H1 (cell line): ENCODE measurements at regions not wholly inside any gene's neighbourhood (a gene's known extent, or its start where the extent isn't known, plus 50 kb on each side); places are given as distances from the start of the nearest gene placed in this dataset.

Source experiments
- CTCF ChIA-PET: fragments of 300-600 bp; sonication (Branson Sonifier 250); formaldehyde crosslinking; loops from one replicate; lab custom pipeline; 2021; ENCODE audit not compliant: partially characterized antibody; lab: Charles Lee
- POLR2A ChIA-PET: fragments of 300-600 bp; sonication (Branson Sonifier 250); formaldehyde crosslinking; loops from one replicate; lab custom pipeline; 2021; ENCODE audit warnings: inconsistent platforms; ENCODE audit not compliant: partially characterized antibody; lab: Charles Lee
- DNase-seq, 2 experiments: peaks; one replicate each; pipeline versions ENCODE4 v3.0.0 to v3.0.0-alpha.2; 2010 to 2022; ENCODE audit warnings: low spot score in 2 of 2, low read depth in 1 of 2, mixed read lengths in 1 of 2
- FAIRE-seq: peaks from 2 replicates; lab custom pipeline; 2011; peaks lifted over from hg19 to GRCh38; lab: Jason Lieb, UNC
- H2AFZ ChIP-seq: 2 replicates; pipeline ENCODE4 v1.8.1; 2012; ENCODE audit warnings: low read length, inconsistent platforms
- H2AK5ac ChIP-seq: 2 replicates; pipeline ENCODE4 v1.6.1; 2013; ENCODE audit warnings: low read depth, low read length
- H2BK120ac ChIP-seq: replicated peaks from 2 replicates; pipeline ENCODE3; 2013; ENCODE audit warnings: low read depth, low read length, inconsistent platforms
- H2BK12ac ChIP-seq: 2 replicates; pipeline ENCODE4 v1.6.1; 2013; ENCODE audit warnings: low read depth, low read length
- H2BK15ac ChIP-seq: 2 replicates; pipeline ENCODE4 v1.6.1; 2013; ENCODE audit warnings: low read length
- H2BK20ac ChIP-seq: 2 replicates; pipeline ENCODE4 v1.6.1; 2013; ENCODE audit warnings: low read length
- H2BK5ac ChIP-seq: 2 replicates; pipeline ENCODE4 v1.6.1; 2013; ENCODE audit warnings: low read depth, low read length
- H3K14ac ChIP-seq: 2 replicates; pipeline ENCODE4 v1.6.1; 2013; ENCODE audit warnings: inconsistent platforms; ENCODE audit not compliant: insufficient read length
- H3K18ac ChIP-seq: 2 replicates; pipeline ENCODE4 v1.6.1; 2013; ENCODE audit warnings: low read length; ENCODE audit errors: extremely low read depth
- H3K23ac ChIP-seq: 2 replicates; pipeline ENCODE4 v1.6.1; 2013; ENCODE audit warnings: inconsistent platforms; ENCODE audit not compliant: insufficient read length
- H3K23me2 ChIP-seq: 2 replicates; pipeline ENCODE4 v1.6.1; 2013; ENCODE audit warnings: low read depth, low read length
- H3K27ac ChIP-seq: 2 replicates; pipeline ENCODE4 v1.6.1; 2011; ENCODE audit warnings: low read depth, low read length, inconsistent platforms
- H3K27me3 ChIP-seq, 4 experiments: replicated peaks in 1 of 4; 1 replicate in 1 of 4; 2 replicates in 3 of 4; pipeline versions ENCODE4 v1.6.1 to v1.8.1; 2011 to 2013; ENCODE audit warnings: low read length in 3 of 4, mild to moderate bottlenecking in 3 of 4, inconsistent platforms in 2 of 4, mixed read lengths in 2 of 4, moderate library complexity in 1 of 4; ENCODE audit not compliant: control insufficient read depth in 3 of 4, insufficient read depth in 3 of 4; ENCODE audit errors: extremely low read depth in 1 of 4
- H3K36me3 ChIP-seq, 4 experiments: 2 replicates each; pipeline versions ENCODE4 v1.6.1 to v1.8.1; 2011 to 2013; ENCODE audit warnings: mild to moderate bottlenecking in 4 of 4, low read length in 3 of 4, moderate library complexity in 2 of 4, control low read depth in 1 of 4, inconsistent platforms in 1 of 4; ENCODE audit not compliant: insufficient read depth in 4 of 4, control insufficient read depth in 2 of 4
- H3K4ac ChIP-seq: replicated peaks from 2 replicates; pipeline ENCODE3; 2013; ENCODE audit warnings: low read length, low read depth, mixed read lengths, inconsistent platforms; ENCODE audit not compliant: insufficient read length
- H3K4me1 ChIP-seq, 4 experiments: replicated peaks in 1 of 4; 1 replicate in 1 of 4; 2 replicates in 3 of 4; pipeline versions ENCODE4 v1.6.1 to v1.8.1; 2011 to 2013; ENCODE audit warnings: low read length in 3 of 4, inconsistent platforms in 2 of 4, mixed read lengths in 1 of 4; ENCODE audit not compliant: insufficient read depth in 4 of 4, control insufficient read depth in 3 of 4
- H3K4me2 ChIP-seq, 2 experiments: 2 replicates each; pipeline versions ENCODE4 v1.6.1 to v1.8.1; 2011 to 2013; ENCODE audit warnings: low read depth in 2 of 2, low read length in 2 of 2, control low read depth in 1 of 2, inconsistent platforms in 1 of 2, mild to moderate bottlenecking in 1 of 2; ENCODE audit not compliant: insufficient read depth in 1 of 2
- H3K4me3 ChIP-seq, 4 experiments: fragments of 200-600, 300-600 bp in 1 of 4; sonication (generic), shearing (Covaris generic), sonication (Bioruptor Twin) in 1 of 4; 2 replicates each; pipeline versions ENCODE4 v1.5.1 to v1.8.1; 2011 to 2016; ENCODE audit warnings: low read length in 4 of 4, low read depth in 3 of 4, control low read depth in 2 of 4, inconsistent platforms in 2 of 4, mild to moderate bottlenecking in 2 of 4, mixed read lengths in 1 of 4, moderate library complexity in 1 of 4; ENCODE audit not compliant: insufficient read depth in 2 of 4; ENCODE audit errors: extremely low read depth in 1 of 4
- H3K56ac ChIP-seq: replicated peaks from 2 replicates; pipeline ENCODE3; 2013; ENCODE audit warnings: low read depth, mild to moderate bottlenecking, mixed read lengths, low read length, inconsistent platforms; ENCODE audit not compliant: insufficient read length
- H3K79me1 ChIP-seq: 2 replicates; pipeline ENCODE4 v1.6.1; 2013; ENCODE audit warnings: low read depth, low read length, control low read depth
- H3K79me2 ChIP-seq, 2 experiments: 2 replicates each; pipeline versions ENCODE4 v1.6.1 to v1.8.1; 2012 to 2013; ENCODE audit warnings: low read length in 2 of 2, mild to moderate bottlenecking in 2 of 2, inconsistent platforms in 1 of 2; ENCODE audit not compliant: insufficient read depth in 2 of 2, control insufficient read depth in 1 of 2
- H3K9ac ChIP-seq, 4 experiments: replicated peaks in 1 of 4; 1 replicate in 1 of 4; 2 replicates in 3 of 4; pipeline versions ENCODE4 v1.6.1 to v1.8.1; 2011 to 2013; ENCODE audit warnings: low read depth in 3 of 4, low read length in 3 of 4, control low read depth in 2 of 4, mild to moderate bottlenecking in 2 of 4, moderate library complexity in 2 of 4, inconsistent platforms in 1 of 4; ENCODE audit errors: extremely low read depth in 1 of 4
- H3K9me3 ChIP-seq, 2 experiments: 2 replicates each; pipeline versions ENCODE4 v1.6.1 to v1.8.1; 2012 to 2013; ENCODE audit warnings: mild to moderate bottlenecking in 2 of 2, moderate library complexity in 2 of 2, control low read depth in 1 of 2, inconsistent platforms in 1 of 2, low read depth in 1 of 2, low read length in 1 of 2, mixed read lengths in 1 of 2; ENCODE audit not compliant: insufficient read depth in 2 of 2
- H4K20me1 ChIP-seq, 2 experiments: replicated peaks in 1 of 2; 2 replicates each; pipeline versions ENCODE3 to v1.8.1; 2011 to 2013; ENCODE audit warnings: inconsistent platforms in 2 of 2, low read length in 2 of 2, mild to moderate bottlenecking in 1 of 2; ENCODE audit not compliant: insufficient read depth in 2 of 2, control insufficient read depth in 1 of 2
- H4K5ac ChIP-seq: 2 replicates; pipeline ENCODE4 v1.6.1; 2013; ENCODE audit warnings: low read length, low read depth, mixed read lengths, inconsistent platforms; ENCODE audit not compliant: insufficient read length
- H4K8ac ChIP-seq: 2 replicates; pipeline ENCODE4 v1.8.0; 2013; ENCODE audit warnings: mild to moderate bottlenecking, moderate library complexity, low read length, inconsistent platforms; ENCODE audit not compliant: insufficient read depth; ENCODE audit errors: extremely low read depth
- H4K91ac ChIP-seq: replicated peaks from 2 replicates; pipeline ENCODE3; 2013; ENCODE audit warnings: low read length, mixed read lengths, inconsistent platforms; ENCODE audit not compliant: insufficient read length
- ASH2L ChIP-seq: fragments of 200-600, 300-600 bp; sonication (generic); IDR thresholded peaks from one replicate; pipeline ENCODE4 v1.7.1; 2017; ENCODE audit warnings: low read length
- CBX8 ChIP-seq: fragments of 300-800, 300-1000 bp; sonication (generic); IDR thresholded peaks from 2 replicates; pipeline ENCODE4 v1.7.1; 2016; ENCODE audit warnings: low read depth, low read length, borderline replicate concordance
- CHD2 ChIP-seq: IDR thresholded peaks from 2 replicates; pipeline ENCODE4 v1.6.1; 2012; ENCODE audit warnings: low read length, improper control_type of control experiment
- CREB1 ChIP-seq: IDR thresholded peaks from 2 replicates; pipeline ENCODE4 v1.6.1; 2012; ENCODE audit warnings: inconsistent platforms
- FOSL1 ChIP-seq: IDR thresholded peaks from 2 replicates; pipeline ENCODE4 v1.6.1; 2011; ENCODE audit warnings: mild to moderate bottlenecking, low read depth, low read length, moderate library complexity; ENCODE audit not compliant: insufficient read depth
- HDAC6 ChIP-seq: IDR thresholded peaks from one replicate; pipeline ENCODE4 v1.7.1; 2012; ENCODE audit warnings: low read depth, mild to moderate bottlenecking, inconsistent platforms, low read length, moderate library complexity
- POU5F1 ChIP-seq: IDR thresholded peaks from 2 replicates; pipeline ENCODE4 v1.6.1; 2011; ENCODE audit warnings: low read depth, mild to moderate bottlenecking, low read length, moderate library complexity
- RAD21 ChIP-seq, 2 experiments: IDR thresholded peaks in 1 of 2; conservative IDR thresholded peaks in 1 of 2; 2 replicates each; pipeline ENCODE4 v1.6.1; 2011; ENCODE audit warnings: low read depth in 2 of 2, low read length in 2 of 2, improper control_type of control experiment in 1 of 2, inconsistent platforms in 1 of 2, mild to moderate bottlenecking in 1 of 2, moderate library complexity in 1 of 2
- RFX5 ChIP-seq: IDR thresholded peaks from 2 replicates; pipeline ENCODE4 v1.6.1; 2011; ENCODE audit warnings: low read depth, low read length, improper control_type of control experiment, borderline replicate concordance
- SAP30 ChIP-seq: fragments of 300-600 bp; sonication (generic); IDR thresholded peaks from 2 replicates; pipeline ENCODE4 v1.7.1; 2012; ENCODE audit warnings: low read length, moderate library complexity, mild to moderate bottlenecking, inconsistent platforms; ENCODE audit not compliant: insufficient read depth, insufficient replicate concordance
- SIN3A ChIP-seq, 2 experiments: IDR thresholded peaks in 1 of 2; conservative IDR thresholded peaks in 1 of 2; 2 replicates each; pipeline ENCODE4 v1.6.1; 2011 to 2012; ENCODE audit warnings: low read length in 2 of 2, improper control_type of control experiment in 1 of 2, low read depth in 1 of 2, mild to moderate bottlenecking in 1 of 2
- SP1 ChIP-seq: IDR thresholded peaks from 2 replicates; pipeline ENCODE4 v1.6.1; 2011; ENCODE audit warnings: low read depth, low read length
- TAF7 ChIP-seq: optimal IDR thresholded peaks from 2 replicates; pipeline ENCODE3; 2011; ENCODE audit warnings: low read depth, mild to moderate bottlenecking, inconsistent platforms, low read length, moderate library complexity, borderline replicate concordance
- TEAD4 ChIP-seq: IDR thresholded peaks from 2 replicates; pipeline ENCODE4 v1.6.1; 2012; ENCODE audit warnings: low read depth, low read length, inconsistent platforms, mixed read lengths
- ZNF274 ChIP-seq: IDR thresholded peaks from 2 replicates; pipeline ENCODE4 v1.7.0; 2012; ENCODE audit warnings: low read length, borderline replicate concordance; ENCODE audit errors: extremely low read depth
- WGBS, 2 experiments: shearing (Covaris generic) in 1 of 2; methylation state at CpG; one replicate each; pipeline versions ENCODE4 v1.1.6 to v1.1.7; 2013 to 2015; ENCODE audit warnings: low lambda C conversion rate in 2 of 2, mixed read lengths in 2 of 2, inconsistent platforms in 1 of 2, low coverage in 1 of 2, missing lambda C conversion rate in 1 of 2; ENCODE audit not compliant: insufficient replicate concordance in 2 of 2, insufficient coverage in 1 of 2, insufficient read length in 1 of 2; ENCODE audit errors: extremely low coverage in 1 of 2, missing lambda C conversion rate in 1 of 2; 5-methylcytosine and 5-hydroxymethylcytosine counted together

- Histone ChIP-seq H2BK15ac (no peak overlapping the region), H4K5ac (no peak overlapping the region), H3K4me2 (no peak overlapping the region), H3K4me3 (no peak overlapping the region), H3K9ac (no peak overlapping the region), H4K8ac (no peak overlapping the region), H3K4me1 (no peaks in the 10 kb centered on the region; a peak in 1 of 7 replicates), H3K56ac (no peak overlapping the region), H2AFZ (no peak overlapping the region), H2BK5ac (no peak overlapping the region), H3K36me3 (no peaks in the 10 kb centered on the region), H4K91ac (no peak overlapping the region), H3K27me3 (no peaks in the 10 kb centered on the region), H2BK120ac (no peak overlapping the region), H3K23ac (no peak overlapping the region), H3K79me2 (no peaks in the 10 kb centered on the region), H3K23me2 (no peaks in the 10 kb centered on the region), H2BK20ac (no peak overlapping the region), H3K9me3 (no peaks in the 10 kb centered on the region), H3K79me1 (no peaks in the 10 kb centered on the region), H3K4ac (no peak overlapping the region), H3K18ac (no peak overlapping the region), H4K20me1 (no peaks in the 10 kb centered on the region), H2AK5ac (no peak overlapping the region), H3K27ac (no peak overlapping the region), H2BK12ac (no peak overlapping the region), H3K14ac (no peak overlapping the region)
- CTCF ChIA-PET: interaction anchor here (0.6 to 1.3 kb wide), 3 partner anchors 16 to 1060 kb away, joined by 3 to 4 read pairs (median 3); no protein-coding TSS in a partner anchor
- WGBS, 2 experiments: 87% methylated on average over 5 of the region's 5 CpGs; no CpG with 5 or more reads in 1 of the 2 experiments
- FAIRE-seq (no peak), DNase-seq (no peak)
- POLR2A ChIA-PET: interaction anchor here (0.7 kb wide), 1 partner anchor 215 kb away, joined by 3 read pairs; no protein-coding TSS in a partner anchor
- TF ChIP-seq TEAD4 (no peak), SP1 (no peak), SIN3A (conservative IDR thresholded peaks at IDR 0.05 in 1 of 2, IDR thresholded peaks at IDR 0.05 in 1 of 2; ENCODE audit: low read depth in 1 of 2, low read length in 2 of 2) (no peak), TAF7 (no peak), FOSL1 (no peak), CBX8 (no peak), ZNF274 (no peak), CHD2 (no peak), CREB1 (no peak), ASH2L (no peak), RAD21 (IDR thresholded peaks at IDR 0.05 in 1 of 2, conservative IDR thresholded peaks at IDR 0.05 in 1 of 2; ENCODE audit: low read depth in 2 of 2, low read length in 2 of 2) (no peak), SAP30 (no peak), HDAC6 (no peak), RFX5 (no peak), POU5F1 (no peak)
Observed at GRCh38 chr18:25612466-25612865, 260.5 kb upstream of the ZNF521 start.
